HG03175 (cell line): ENCODE measurements at regions not wholly inside any gene's neighbourhood (a gene's known extent, or its start where the extent isn't known, plus 50 kb on each side); places are given as distances from the start of the nearest gene placed in this dataset.
A peak's percentile ranks its signal among the peaks of the same experiment; 100 is the strongest.
"Not testable (repeated sequence)": the region's sequence is repeated elsewhere in the genome, so short reads cannot be mapped to it uniquely, and the experiment has no call there.

ENCODE experiments used
- ATAC-seq: cut with Tn5 transposase; IDR thresholded peaks from one replicate; pipeline ENCODE4 v1.9.1; 2021; ENCODE audit warnings: mild to moderate bottlenecking, moderate library complexity; ENCODE audit not compliant: unreplicated experiment

GRCh38 chr5:125073090-125073489 is 326.7 kb upstream of the ZNF608 start:
- ATAC-seq = no peak

- no peak for ATAC-seq
These were observed 329.1 kb upstream of the ZNF608 start for GRCh38 chr5:125075567-125075966.

GRCh38 chr5:125079028-125079427 is 332.6 kb upstream of the ZNF608 start:
- ATAC-seq = not testable (repeated sequence)

- ATAC-seq = no peak
These were observed 334.7 kb upstream of the ZNF608 start for GRCh38 chr5:125081101-125081500.

- ATAC-seq = no peak
These were observed 337.5 kb upstream of the ZNF608 start for GRCh38 chr5:125083981-125084380.

GRCh38 chr5:125085797-125086505 is 339.5 kb upstream of the ZNF608 start:
- ATAC-seq = no peak

- no peak for ATAC-seq
These were observed 342.2 kb upstream of the ZNF608 start for GRCh38 chr5:125088522-125089105.

- not testable (repeated sequence) for ATAC-seq
These were observed 345.7 kb upstream of the ZNF608 start for GRCh38 chr5:125092138-125092537.

- no peak for ATAC-seq
These were observed 347.3 kb upstream of the ZNF608 start for GRCh38 chr5:125093776-125094175.

- no peak for ATAC-seq
These were observed 353.9 kb upstream of the ZNF608 start for GRCh38 chr5:125100342-125100741.

GRCh38 chr5:125100951-125101350 is 354.5 kb upstream of the ZNF608 start:
- ATAC-seq = no peak

- ATAC-seq = no peak
These were observed 357.0 kb upstream of the ZNF608 start for GRCh38 chr5:125103459-125103858.

GRCh38 chr5:125106271-125106670 is 359.8 kb upstream of the ZNF608 start:
- ATAC-seq = no peak

GRCh38 chr5:125106881-125107280 is 360.4 kb upstream of the ZNF608 start:
- ATAC-seq = no peak

GRCh38 chr5:125109293-125109692 is 362.9 kb upstream of the ZNF608 start:
- ATAC-seq = no peak

- ATAC-seq = no peak
These were observed 363.4 kb upstream of the ZNF608 start for GRCh38 chr5:125109816-125110215.

GRCh38 chr5:125112196-125112595 is 365.8 kb upstream of the ZNF608 start:
- no peak for ATAC-seq

GRCh38 chr5:125113328-125113727 is 366.9 kb upstream of the ZNF608 start:
- ATAC-seq = peak; percentile 73

- ATAC-seq = no peak
These were observed 368.7 kb upstream of the ZNF608 start for GRCh38 chr5:125115195-125115525.

- ATAC-seq = no peak
These were observed 371.1 kb upstream of the ZNF608 start for GRCh38 chr5:125117566-125117965.

GRCh38 chr5:125120012-125120411 is 373.6 kb upstream of the ZNF608 start:
- no peak for ATAC-seq

GRCh38 chr5:125125031-125125823 is 378.8 kb upstream of the ZNF608 start:
- no peak for ATAC-seq
